ENCODE measurements at regions not wholly inside any gene's neighbourhood (a gene's known extent, or its start where the extent isn't known, plus 50 kb on each side); places are given as distances from the start of the nearest gene placed in this dataset.

- H3K9ac ChIP-seq (ENCODE audit: low read length) = no peak overlapping the region
- no peak overlapping the region for H3K4me2 ChIP-seq (ENCODE audit: low read depth, low read length)
- no peaks in the 10 kb centered on the region for H3K4me1 ChIP-seq (ENCODE audit: low read length)
- no peaks in the 10 kb centered on the region for H3K27me3 ChIP-seq (replicated peaks; ENCODE audit: insufficient read depth, low read length)
- H3F3A ChIP-seq (ENCODE audit: insufficient read depth, low read length) = no peaks in the 10 kb centered on the region
- H3K9me2 ChIP-seq (replicated peaks; ENCODE audit: insufficient read depth, low read length) = no peaks in the 10 kb centered on the region
- no peaks in the 10 kb centered on the region for H4K20me1 ChIP-seq (ENCODE audit: insufficient read depth, low read length)
- no peak for TF ChIP-seq EZH2phosphoT487 (IDR thresholded peaks at IDR 0.05; ENCODE audit: low read length)
- TF ChIP-seq CTCF (IDR thresholded peaks at IDR 0.05; ENCODE audit: low read length) = no peak
- TF ChIP-seq EZH2 (optimal IDR thresholded peaks at IDR 0.05; ENCODE audit: low read depth, low read length) = no peak
- no peaks in the 10 kb centered on the region for H3K79me2 ChIP-seq (ENCODE audit: low read length)
- H3K9me3 ChIP-seq (replicated peaks; ENCODE audit: insufficient read depth, low read length) = no peaks in the 10 kb centered on the region
- no peak overlapping the region for H3K4me3 ChIP-seq (ENCODE audit: low read length)
- H2AFZ ChIP-seq (ENCODE audit: low read length) = no peak overlapping the region
- no peaks in the 10 kb centered on the region for H3K36me3 ChIP-seq (replicated peaks; ENCODE audit: insufficient read depth, low read length)
- H3K27ac ChIP-seq (ENCODE audit: low read length) = no peak overlapping the region
- no peak for DNase-seq
These were observed 166.9 kb upstream of the DIO2 start for GRCh38 chr14:80378084-80378690.

DNA sequence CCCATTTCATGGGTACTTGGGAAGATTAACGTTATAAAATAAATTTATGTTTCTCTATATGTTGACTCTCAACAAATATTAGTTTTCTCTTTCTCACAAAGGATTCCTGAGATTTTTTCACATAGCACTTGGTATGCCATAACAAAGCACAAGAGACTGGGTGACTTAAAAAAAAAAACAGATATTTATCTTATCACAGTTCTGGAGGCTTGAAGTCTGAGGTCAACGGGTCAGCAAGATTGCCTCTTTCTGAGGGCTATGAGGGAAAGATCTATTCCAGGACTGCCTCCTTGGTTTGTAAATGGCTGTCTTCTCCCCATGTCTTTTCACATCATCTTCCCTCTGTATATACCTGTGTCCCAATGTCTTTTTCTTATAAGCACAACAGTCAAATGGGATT is 153.5 kb upstream of the DIO2 start:
- Histone ChIP-seq H4K20me1 (ENCODE audit: insufficient read depth, low read length) (no peaks in the 10 kb centered on the region), H2AFZ (ENCODE audit: low read length) (no peak overlapping the region), H3K4me1 (ENCODE audit: low read length) (no peaks in the 10 kb centered on the region), H3K79me2 (ENCODE audit: low read length) (no peaks in the 10 kb centered on the region), H3K9me3 (replicated peaks; ENCODE audit: insufficient read depth, low read length) (no peaks in the 10 kb centered on the region), H3K9ac (ENCODE audit: low read length) (no peak overlapping the region), H3K4me3 (ENCODE audit: low read length) (no peak overlapping the region), H3K27ac (ENCODE audit: low read length) (no peak overlapping the region), H3K27me3 (replicated peaks; ENCODE audit: insufficient read depth, low read length) (no peaks in the 10 kb centered on the region), H3F3A (ENCODE audit: insufficient read depth, low read length) (no peaks in the 10 kb centered on the region), H3K4me2 (ENCODE audit: low read depth, low read length) (no peak overlapping the region), H3K9me2 (replicated peaks; ENCODE audit: insufficient read depth, low read length) (no peaks in the 10 kb centered on the region), H3K36me3 (replicated peaks; ENCODE audit: insufficient read depth, low read length) (no peaks in the 10 kb centered on the region)
- no peak for TF ChIP-seq CTCF (IDR thresholded peaks at IDR 0.05; ENCODE audit: low read length)
- TF ChIP-seq EZH2 (optimal IDR thresholded peaks at IDR 0.05; ENCODE audit: low read depth, low read length) = no peak
- no peak for TF ChIP-seq EZH2phosphoT487 (IDR thresholded peaks at IDR 0.05; ENCODE audit: low read length)
- no peak for DNase-seq

DNA sequence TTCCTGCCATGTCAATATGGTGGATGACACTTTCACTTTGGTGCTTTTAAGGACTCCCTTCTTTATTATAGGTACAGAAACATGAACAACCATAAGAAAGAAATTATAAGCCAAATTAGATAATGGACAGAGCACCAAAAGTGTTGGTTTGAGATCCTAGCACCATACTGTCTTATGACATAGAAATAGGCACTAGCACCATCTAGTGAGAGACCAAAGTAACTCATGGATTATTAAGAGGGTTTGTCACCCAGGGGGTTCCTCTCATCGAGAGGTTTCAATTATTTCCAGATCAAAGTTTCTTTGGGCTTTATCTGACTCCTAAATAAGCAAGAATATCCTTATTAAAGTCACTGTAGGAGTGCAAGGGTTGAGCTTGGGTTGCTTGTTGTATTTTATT is 153.0 kb upstream of the DIO2 start:
- H3K27ac ChIP-seq (ENCODE audit: low read length) = no peak overlapping the region
- H3K36me3 ChIP-seq (replicated peaks; ENCODE audit: insufficient read depth, low read length) = no peaks in the 10 kb centered on the region
- H3K4me1 ChIP-seq (ENCODE audit: low read length) = no peaks in the 10 kb centered on the region
- no peaks in the 10 kb centered on the region for H3K9me3 ChIP-seq (replicated peaks; ENCODE audit: insufficient read depth, low read length)
- H3F3A ChIP-seq (ENCODE audit: insufficient read depth, low read length) = no peaks in the 10 kb centered on the region
- no peaks in the 10 kb centered on the region for H3K27me3 ChIP-seq (replicated peaks; ENCODE audit: insufficient read depth, low read length)
- no peaks in the 10 kb centered on the region for H3K79me2 ChIP-seq (ENCODE audit: low read length)
- no peak for DNase-seq
- no peaks in the 10 kb centered on the region for H3K9me2 ChIP-seq (replicated peaks; ENCODE audit: insufficient read depth, low read length)
- no peak overlapping the region for H3K4me2 ChIP-seq (ENCODE audit: low read depth, low read length)
- H2AFZ ChIP-seq (ENCODE audit: low read length) = no peak overlapping the region
- H3K4me3 ChIP-seq (ENCODE audit: low read length) = no peak overlapping the region
- H4K20me1 ChIP-seq (ENCODE audit: insufficient read depth, low read length) = no peaks in the 10 kb centered on the region
- H3K9ac ChIP-seq (ENCODE audit: low read length) = no peak overlapping the region
- TF ChIP-seq CTCF (IDR thresholded peaks at IDR 0.05; ENCODE audit: low read length) = peak; percentile 26
- no peak for TF ChIP-seq EZH2phosphoT487 (IDR thresholded peaks at IDR 0.05; ENCODE audit: low read length)
